Thoracic aorta (tissue), 2 donors: ENCODE measurements at regions not wholly inside any gene's neighbourhood (a gene's known extent, or its start where the extent isn't known, plus 50 kb on each side); places are given as distances from the start of the nearest gene placed in this dataset.

Experiments
- ATAC-seq: fragments of 150-250 bp; one replicate; pipeline ENCODE4 v1.8.0; 2017; ENCODE audit warnings: low read depth; ENCODE audit not compliant: insufficient number of reproducible peaks, low FRiP score
- DNase-seq: peaks from one replicate; pipeline ENCODE4 v3.0.0-alpha.2; 2020; ENCODE audit warnings: low spot score
- H3K27ac ChIP-seq, 2 donors: fragments of 200-600 bp; sonication (generic); 1 replicate in 1 of 2; 2 replicates in 1 of 2; pipeline ENCODE4 v1.5.1; 2016; ENCODE audit warnings: mild to moderate bottlenecking in 2 of 2, moderate library complexity in 2 of 2
- H3K27me3 ChIP-seq: fragments of 200-600 bp; sonication (generic); replicated peaks from 2 replicates; pipeline ENCODE4 v1.6.0; 2016; ENCODE audit warnings: mild to moderate bottlenecking; ENCODE audit not compliant: insufficient read depth
- H3K36me3 ChIP-seq: fragments of 200-600 bp; sonication (generic); one replicate; pipeline ENCODE4 v1.5.1; 2016
- H3K4me1 ChIP-seq, 2 donors: fragments of 200-600 bp; sonication (generic); 1 replicate in 1 of 2; 2 replicates in 1 of 2; pipeline versions ENCODE4 v1.5.1 to v1.6.0; 2016; ENCODE audit warnings: low read depth in 2 of 2, mild to moderate bottlenecking in 1 of 2; ENCODE audit not compliant: control insufficient read depth in 1 of 2
- H3K4me3 ChIP-seq: fragments of 200-600 bp; sonication (generic); 2 replicates; pipeline ENCODE4 v1.5.1; 2016; ENCODE audit warnings: mild to moderate bottlenecking
- H3K9me3 ChIP-seq: fragments of 200-600 bp; sonication (generic); 2 replicates; pipeline ENCODE4 v1.5.1; 2016
- CTCF ChIP-seq: fragments of 200-600 bp; sonication (generic); IDR thresholded peaks from one replicate; pipeline ENCODE4 v1.5.1; 2019; ENCODE audit warnings: antibody characterized with exemption

GRCh38 chr4:31896349-31896748 is 1176.2 kb downstream of the PCDH7 start:
- Histone ChIP-seq H3K9me3 (no peaks in the 10 kb centered on the region), H3K27ac (no peak overlapping the region), H3K4me3 (no peak overlapping the region), H3K27me3 (no peaks in the 10 kb centered on the region), H3K36me3 (no peaks in the 10 kb centered on the region), H3K4me1 (no peaks in the 10 kb centered on the region)
- no peak for ATAC-seq
- TF ChIP-seq CTCF, result no peak
- no peak for DNase-seq

DNA sequence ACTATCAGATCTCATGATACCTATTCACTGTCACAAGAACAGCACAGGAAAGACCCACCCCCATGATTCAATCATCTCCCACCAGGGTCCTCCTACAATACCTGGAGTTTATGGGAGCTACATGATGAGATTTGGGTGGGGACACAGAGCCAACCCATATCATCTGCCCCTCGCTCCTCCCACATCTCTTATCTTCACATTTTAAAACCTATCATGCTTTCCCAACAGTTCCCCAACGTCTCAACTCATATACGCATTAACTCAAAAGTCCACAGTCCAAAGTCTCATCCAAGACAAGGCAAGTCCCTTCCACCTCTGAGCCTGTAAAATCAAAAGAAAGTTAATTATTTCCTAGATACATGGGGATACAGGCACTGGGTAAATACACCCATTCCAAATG is 1185.2 kb downstream of the PCDH7 start:
- ATAC-seq (no peak), DNase-seq (no peak)
- Histone ChIP-seq H3K36me3 (no peaks in the 10 kb centered on the region), H3K27me3 (no peaks in the 10 kb centered on the region), H3K9me3 (no peaks in the 10 kb centered on the region), H3K27ac (no peak overlapping the region), H3K4me1 (no peaks in the 10 kb centered on the region), H3K4me3 (no peak overlapping the region)
- no peak for TF ChIP-seq CTCF

DNA sequence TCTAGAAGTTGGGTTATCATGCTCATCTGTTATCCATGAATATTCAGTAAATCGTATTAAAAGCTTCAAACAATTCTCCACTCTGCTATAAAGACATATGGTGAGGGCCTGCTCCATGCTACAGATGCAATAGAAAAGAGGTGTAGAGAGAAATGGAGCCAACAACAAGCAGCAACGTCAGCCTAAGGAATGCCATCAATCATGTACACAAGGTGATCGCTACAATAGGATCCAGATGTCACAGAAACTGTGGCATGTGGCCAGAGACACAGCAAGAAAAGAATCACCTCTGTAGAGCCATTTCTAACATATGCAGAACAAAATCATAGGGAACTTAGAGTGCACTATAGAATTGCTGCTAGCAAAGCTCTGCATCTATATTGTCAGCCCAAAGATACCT is 1188.1 kb downstream of the PCDH7 start:
- Histone ChIP-seq H3K27ac (no peak overlapping the region), H3K27me3 (no peaks in the 10 kb centered on the region), H3K4me3 (no peak overlapping the region), H3K36me3 (no peaks in the 10 kb centered on the region), H3K9me3 (no peaks in the 10 kb centered on the region), H3K4me1 (no peaks in the 10 kb centered on the region)
- DNase-seq (no peak), ATAC-seq (no peak)
- TF ChIP-seq CTCF, result no peak

- H3K9me3 ChIP-seq, result no peaks in the 10 kb centered on the region
- H3K27me3 ChIP-seq, result no peaks in the 10 kb centered on the region
- ATAC-seq (no peak), DNase-seq (no peak)
- no peaks in the 10 kb centered on the region for H3K36me3 ChIP-seq
- H3K4me1 ChIP-seq, result no peaks in the 10 kb centered on the region
- no peak overlapping the region for H3K4me3 ChIP-seq
- no peak for TF ChIP-seq CTCF
- H3K27ac ChIP-seq, result no peak overlapping the region
These were observed 1197.2 kb downstream of the PCDH7 start for GRCh38 chr4:31917334-31917733.

DNA sequence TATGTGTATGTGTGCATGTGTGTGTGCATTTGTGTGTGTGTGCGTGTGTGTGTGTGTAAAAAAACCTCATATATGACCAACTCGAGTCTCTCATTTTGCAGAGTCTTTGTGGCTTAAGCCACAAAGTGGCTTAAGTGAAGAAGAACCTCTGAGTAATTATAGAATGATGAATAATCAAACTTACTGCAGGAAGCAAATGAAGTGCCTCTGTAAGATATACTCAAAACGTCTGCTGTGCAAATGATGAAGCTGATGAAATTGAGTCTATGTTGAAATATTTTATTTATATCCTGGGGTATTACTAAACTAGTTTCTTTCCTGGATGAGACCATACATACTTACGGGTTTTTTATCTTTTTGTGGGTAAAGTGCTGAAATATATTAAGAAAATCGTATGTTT is 1198.7 kb downstream of the PCDH7 start:
- Histone ChIP-seq H3K27me3 (no peaks in the 10 kb centered on the region), H3K4me3 (no peak overlapping the region), H3K9me3 (no peaks in the 10 kb centered on the region), H3K27ac (no peak overlapping the region), H3K4me1 (no peaks in the 10 kb centered on the region), H3K36me3 (no peaks in the 10 kb centered on the region)
- TF ChIP-seq CTCF, result no peak
- DNase-seq (no peak), ATAC-seq (no peak)
